Esophagus squamous epithelium (tissue), 5 donors: ENCODE measurements at regions not wholly inside any gene's neighbourhood (a gene's known extent, or its start where the extent isn't known, plus 50 kb on each side); places are given as distances from the start of the nearest gene placed in this dataset.

Experiments
- DNase-seq: peaks from one replicate; lab custom pipeline; 2025; lab: John Stamatoyannopoulos, UW
- H3K27ac ChIP-seq, 4 donors: fragments of 200-600 bp; sonication (generic); one replicate each; pipeline ENCODE4 v1.5.1; 2016 to 2019; ENCODE audit warnings: mild to moderate bottlenecking in 1 of 4
- H3K27me3 ChIP-seq, 4 donors: fragments of 200-600 bp; sonication (generic); 1 replicate in 3 of 4; 2 replicates in 1 of 4; pipeline versions ENCODE4 v1.5.1 to v1.6.0; 2017 to 2021; ENCODE audit warnings: antibody characterized with exemption in 1 of 4
- H3K36me3 ChIP-seq, 3 donors: fragments of 200-600 bp; sonication (generic); one replicate each; pipeline ENCODE4 v1.5.1; 2016 to 2019
- H3K4me1 ChIP-seq, 3 donors: fragments of 200-600 bp; sonication (generic); one replicate each; pipeline ENCODE4 v1.5.1; 2017 to 2019
- H3K4me3 ChIP-seq, 4 donors: fragments of 200-600 bp; sonication (generic); 1 replicate in 3 of 4; 2 replicates in 1 of 4; pipeline ENCODE4 v1.5.1; 2016 to 2019; ENCODE audit warnings: mild to moderate bottlenecking in 2 of 4, moderate library complexity in 1 of 4
- H3K9me3 ChIP-seq, 3 donors: fragments of 200-600 bp; sonication (generic); one replicate each; pipeline ENCODE4 v1.5.1; 2016 to 2019
- CTCF ChIP-seq, 6 experiments: fragments of 450-650 bp in 4 of 6; fragments of 200-600 bp in 2 of 6; sonication (generic) in 2 of 6; IDR thresholded peaks; one replicate each; pipeline ENCODE4 v1.5.1; 2016 to 2019; ENCODE audit warnings: antibody characterized with exemption in 6 of 6, mild to moderate bottlenecking in 4 of 6, moderate library complexity in 4 of 6
- POLR2A ChIP-seq, 4 donors: fragments of 450-650 bp; IDR thresholded peaks; one replicate each; pipeline ENCODE4 v1.6.1; 2017; ENCODE audit warnings: antibody characterized with exemption in 4 of 4, mild to moderate bottlenecking in 4 of 4, moderate library complexity in 3 of 4
- WGBS, 2 donors: methylation state at CpG; one replicate each; pipeline ENCODE4 v1.1.5; 2018; 5-methylcytosine and 5-hydroxymethylcytosine counted together
- intact Hi-C: fragments of 100-400 bp; cut with DNase I; formaldehyde crosslinking; loops from one replicate; pipeline ENCODE4 v1.15.0; 2022
- donor health status: DM: yes; HTN: yes; CAD: no.

GRCh38 chr21:31557421-31558188 lies 101.9 kb upstream of the SOD1 start:
- Histone ChIP-seq H3K36me3 (no peaks in the 10 kb centered on the region), H3K27ac (no peak overlapping the region), H3K4me1 (peaks cover 9 to 30% (median 16%) of the 10 kb centered on the region in 3 donors), H3K4me3 (peak overlapping the region; percentile 57 to 77 (median 73)), H3K27me3 (peaks cover 0 to 58% (median 3%) of the 10 kb centered on the region in 4 donors), H3K9me3 (no peaks in the 10 kb centered on the region)
- TF ChIP-seq POLR2A (IDR thresholded peaks at IDR 0.05) (no peak), CTCF (IDR thresholded peaks at IDR 0.05) (no peak)
- DNase-seq: no peak
- WGBS, 2 donors: 9 to 17% methylated on average over 6 to 13 of the region's 76 CpGs
- intact Hi-C loops: no loop called here

DNA sequence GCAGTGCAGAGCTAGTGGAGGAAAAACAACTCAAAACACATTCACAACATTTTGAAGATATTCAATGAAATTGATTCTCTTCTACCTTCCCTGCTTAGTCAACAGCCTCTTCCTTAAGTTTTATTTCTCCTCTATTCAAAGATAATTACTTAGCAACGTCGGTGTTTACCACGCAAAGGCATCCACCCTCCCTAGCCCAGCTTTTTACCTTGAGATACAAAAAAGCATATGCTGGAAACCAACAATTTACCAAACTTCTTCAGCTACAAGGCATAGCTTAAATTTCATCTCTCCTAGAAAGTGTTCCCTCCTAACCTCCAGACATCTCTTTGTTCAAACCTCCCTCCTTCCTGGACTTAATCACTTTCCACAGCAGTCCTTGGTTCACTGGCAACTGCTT lies 102.8 kb upstream of the SOD1 start:
- TF ChIP-seq CTCF (IDR thresholded peaks at IDR 0.05): no peak
- no peak for TF ChIP-seq POLR2A (IDR thresholded peaks at IDR 0.05)
- Histone ChIP-seq H3K4me3 (no peak overlapping the region), H3K27ac (no peak overlapping the region), H3K36me3 (no peaks in the 10 kb centered on the region), H3K27me3 (peaks cover 0 to 58% (median 3%) of the 10 kb centered on the region in 4 donors), H3K4me1 (peaks cover 9 to 30% (median 16%) of the 10 kb centered on the region in 3 donors), H3K9me3 (no peaks in the 10 kb centered on the region)
- WGBS, 2 donors: 81 to 96% methylated on average over 3 of the region's 3 CpGs
- intact Hi-C loops: no loop called here
- no peak for DNase-seq

DNA sequence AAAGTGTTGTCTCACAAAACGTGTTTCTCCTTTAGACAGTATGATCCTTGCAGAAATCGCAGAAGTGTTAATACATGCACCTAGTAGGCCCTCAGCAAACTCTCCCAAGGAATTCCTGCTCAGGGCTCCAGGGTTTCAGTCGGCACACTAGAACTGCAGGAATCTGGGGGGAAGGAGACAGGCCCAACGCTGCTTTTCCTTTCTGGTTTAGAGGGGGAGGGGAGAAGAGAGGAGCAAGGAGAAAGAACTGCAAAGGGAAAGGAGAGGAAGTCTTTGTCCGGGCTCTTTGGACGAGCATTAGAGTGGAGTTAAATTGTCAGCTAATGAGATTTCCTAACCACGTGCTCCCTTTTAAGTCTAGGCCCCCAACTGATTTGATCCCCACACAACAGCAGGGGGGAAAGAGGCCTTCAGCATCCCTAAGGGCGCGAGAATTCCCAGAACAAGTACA lies 103.7 kb upstream of the SOD1 start:
- no peak overlapping the region for H3K27ac ChIP-seq
- H3K27me3 ChIP-seq: peaks cover 0 to 51% (median 3%) of the 10 kb centered on the region in 4 donors
- H3K4me1 ChIP-seq: peaks cover 9 to 30% (median 16%) of the 10 kb centered on the region in 3 donors
- 86 to 90% methylated on average over 9 of the region's 9 CpGs for WGBS, 2 donors
- intact Hi-C loops: no loop called here
- H3K36me3 ChIP-seq: no peaks in the 10 kb centered on the region
- no peaks in the 10 kb centered on the region for H3K9me3 ChIP-seq
- TF ChIP-seq POLR2A (IDR thresholded peaks at IDR 0.05) (no peak), CTCF (IDR thresholded peaks at IDR 0.05) (no peak)
- no peak for DNase-seq
- no peak overlapping the region for H3K4me3 ChIP-seq

DNA sequence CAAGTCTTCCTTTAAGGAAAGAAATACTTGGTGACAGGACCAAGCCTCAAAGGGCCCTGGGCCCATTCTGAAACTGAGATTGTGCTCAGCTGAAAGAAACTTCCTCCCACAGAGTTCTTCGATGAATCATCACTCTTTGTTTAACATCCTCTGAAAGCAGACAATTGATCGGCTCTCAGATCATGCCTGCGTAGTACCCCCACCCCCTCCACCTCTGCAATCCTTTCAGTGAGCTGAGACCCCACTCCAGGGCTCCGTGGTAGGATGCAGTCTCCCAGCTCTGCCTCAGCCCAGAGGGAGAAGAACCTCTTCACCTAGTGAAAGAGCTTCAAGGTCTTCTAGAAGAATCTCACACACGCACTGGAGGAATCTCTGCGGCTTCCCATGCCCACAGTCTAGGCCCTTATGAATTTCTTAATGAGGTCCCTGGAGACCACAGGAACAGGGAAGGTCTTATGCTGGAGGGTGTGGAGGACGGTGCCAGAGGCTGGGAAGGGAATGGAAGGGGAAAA lies 104.9 kb upstream of the SOD1 start:
- Histone ChIP-seq H3K27me3 (peaks cover 0 to 39% (median 3%) of the 10 kb centered on the region in 4 donors), H3K36me3 (no peaks in the 10 kb centered on the region), H3K4me1 (peaks cover 9 to 24% (median 13%) of the 10 kb centered on the region in 3 donors), H3K9me3 (no peaks in the 10 kb centered on the region), H3K4me3 (no peak overlapping the region), H3K27ac (no peak overlapping the region)
- no peak for DNase-seq
- WGBS, 2 donors: 54 to 58% methylated on average over 7 of the region's 7 CpGs
- no peak for TF ChIP-seq POLR2A (IDR thresholded peaks at IDR 0.05)
- TF ChIP-seq CTCF (IDR thresholded peaks at IDR 0.05): no peak
- intact Hi-C loops: no loop called here

- H3K27ac ChIP-seq: no peak overlapping the region
- no peaks in the 10 kb centered on the region for H3K9me3 ChIP-seq
- DNase-seq: no peak
- 66% methylated on average over 2 to 4 of the region's 4 CpGs for WGBS, 2 donors
- H3K27me3 ChIP-seq: peaks cover 0 to 32% (median 3%) of the 10 kb centered on the region in 4 donors
- peaks cover 9 to 19% (median 11%) of the 10 kb centered on the region in 3 donors for H3K4me1 ChIP-seq
- TF ChIP-seq CTCF (IDR thresholded peaks at IDR 0.05) (no peak), POLR2A (IDR thresholded peaks at IDR 0.05) (no peak)
- intact Hi-C loops: no loop called here
- H3K4me3 ChIP-seq: no peak overlapping the region
- H3K36me3 ChIP-seq: no peaks in the 10 kb centered on the region
These were observed 105.6 kb upstream of the SOD1 start for GRCh38 chr21:31553926-31554325.
